ENCODE measurements at regions not wholly inside any gene's neighbourhood (a gene's known extent, or its start where the extent isn't known, plus 50 kb on each side); places are given as distances from the start of the nearest gene placed in this dataset.

- Histone ChIP-seq H3K4me1 (ENCODE audit: control insufficient read depth in 1 of 2, insufficient read depth in 2 of 2, low read depth in 1 of 2, low read length in 1 of 2) (no peaks in the 10 kb centered on the region), H3K9ac (no peak overlapping the region), H3K36me3 (replicated peaks in 1 of 2; ENCODE audit: control insufficient read depth in 1 of 2, insufficient read depth in 2 of 2, low read length in 1 of 2) (no peaks in the 10 kb centered on the region), H4K20me1 (ENCODE audit: insufficient read depth) (no peaks in the 10 kb centered on the region), H3K9me3 (no peaks in the 10 kb centered on the region), H3K4me3 (ENCODE audit: low read depth in 2 of 2, low read length in 1 of 2) (no peak overlapping the region), H3F3A (replicated peaks; ENCODE audit: insufficient read depth) (no peaks in the 10 kb centered on the region), H3K27ac (ENCODE audit: low read depth in 2 of 2, low read length in 1 of 2) (no peak overlapping the region), H3K4me2 (no peak overlapping the region), H3K27me3 (ENCODE audit: insufficient read depth) (no peaks in the 10 kb centered on the region), H3K9me2 (no peaks in the 10 kb centered on the region), H2AFZ (ENCODE audit: low read depth) (no peak overlapping the region), H3K79me2 (ENCODE audit: insufficient read depth) (no peaks in the 10 kb centered on the region)
- TF ChIP-seq CHD2 (IDR thresholded peaks at IDR 0.05; ENCODE audit: low read length, partially characterized antibody), result no peak
- TF ChIP-seq MXI1 (IDR thresholded peaks at IDR 0.05; ENCODE audit: low read depth, low read length), result no peak
- no peak for TF ChIP-seq ELF1 (IDR thresholded peaks at IDR 0.05)
- 58% methylated on average over 4 of the region's 4 CpGs for WGBS (ENCODE audit: low lambda C conversion rate)
- POLR2A ChIA-PET, result no interaction called here
- no peak for DNase-seq
- CTCF ChIA-PET, result no interaction called here
Observed at GRCh38 chr16:59205403-59205802, 471.3 kb upstream of the GOT2 start.

- no peaks in the 10 kb centered on the region for H3K9me3 ChIP-seq
- H3K4me3 ChIP-seq (ENCODE audit: low read depth in 2 of 2, low read length in 1 of 2), result no peak overlapping the region
- CTCF ChIA-PET, result no interaction called here
- no peak overlapping the region for H2AFZ ChIP-seq (ENCODE audit: low read depth)
- no peak for TF ChIP-seq PBX3 (IDR thresholded peaks at IDR 0.05)
- no peak for TF ChIP-seq EZH2phosphoT487 (IDR thresholded peaks at IDR 0.05; ENCODE audit: borderline replicate concordance, low read depth)
- TF ChIP-seq FOXJ3 (CRISPR knock-in tag; IDR thresholded peaks at IDR 0.05), result no peak
- TF ChIP-seq FOSL2 (IDR thresholded peaks at IDR 0.05; ENCODE audit: borderline replicate concordance, low read depth), result no peak
- TF ChIP-seq USF1 (IDR thresholded peaks at IDR 0.05; ENCODE audit: borderline replicate concordance, low read depth), result no peak
- no peak for TF ChIP-seq EP300 (IDR thresholded peaks at IDR 0.05; ENCODE audit: borderline replicate concordance in 1 of 2, low read depth in 1 of 2, low read length in 1 of 2)
- no peak for TF ChIP-seq POLR2AphosphoS5 (IDR thresholded peaks at IDR 0.05; ENCODE audit: low read depth, low read length)
- TF ChIP-seq IRF3 (IDR thresholded peaks at IDR 0.05; ENCODE audit: low read depth, low read length), result no peak
- no peak for TF ChIP-seq JUND (IDR thresholded peaks at IDR 0.05)
- no peak for TF ChIP-seq ZBTB33 (IDR thresholded peaks at IDR 0.05; ENCODE audit: borderline replicate concordance, low read depth)
- no peak for TF ChIP-seq SMC3 (IDR thresholded peaks at IDR 0.05; ENCODE audit: low read depth, low read length)
- no peak for TF ChIP-seq RAD21 (IDR thresholded peaks at IDR 0.05; ENCODE audit: low read length)
- no peak for TF ChIP-seq TAF1 (IDR thresholded peaks at IDR 0.05; ENCODE audit: borderline replicate concordance, low read depth, low read length)
- TF ChIP-seq REST (IDR thresholded peaks at IDR 0.05; ENCODE audit: low read depth, low read length), result no peak
- no peak for TF ChIP-seq RCOR1 (IDR thresholded peaks at IDR 0.05; ENCODE audit: low read length)
- no peak for TF ChIP-seq TCF12 (IDR thresholded peaks at IDR 0.05)
- no peak for TF ChIP-seq MEF2A (IDR thresholded peaks at IDR 0.05; ENCODE audit: borderline replicate concordance, low read depth)
- TF ChIP-seq TEAD4 (IDR thresholded peaks at IDR 0.05; ENCODE audit: borderline replicate concordance, insufficient read depth), result no peak
- no peaks in the 10 kb centered on the region for H3F3A ChIP-seq (replicated peaks; ENCODE audit: insufficient read depth)
- no peak overlapping the region for H3K4me2 ChIP-seq
- DNase-seq, result no peak
- no peaks in the 10 kb centered on the region for H3K4me1 ChIP-seq (ENCODE audit: control insufficient read depth in 1 of 2, insufficient read depth in 2 of 2, low read depth in 1 of 2, low read length in 1 of 2)
- H3K27me3 ChIP-seq (ENCODE audit: insufficient read depth), result no peaks in the 10 kb centered on the region
- no peak overlapping the region for H3K9ac ChIP-seq
- no peaks in the 10 kb centered on the region for H4K20me1 ChIP-seq (ENCODE audit: insufficient read depth)
- H3K79me2 ChIP-seq (ENCODE audit: insufficient read depth), result no peaks in the 10 kb centered on the region
- H3K9me2 ChIP-seq, result no peaks in the 10 kb centered on the region
- POLR2A ChIA-PET, result no interaction called here
- whole genome bisulfite sequencing (ENCODE audit: low lambda C conversion rate), result 19% methylated on average over 5 of the region's 5 CpGs
- H3K36me3 ChIP-seq (replicated peaks in 1 of 2; ENCODE audit: control insufficient read depth in 1 of 2, insufficient read depth in 2 of 2, low read length in 1 of 2), result no peaks in the 10 kb centered on the region
- H3K27ac ChIP-seq (ENCODE audit: low read depth in 2 of 2, low read length in 1 of 2), result no peak overlapping the region
Observed at GRCh38 chr16:59204589-59204988, 470.5 kb upstream of the GOT2 start.

Measured in SK-N-SH (cell line).